Ascending aorta (tissue), 2 donors: ENCODE measurements at regions not wholly inside any gene's neighbourhood (a gene's known extent, or its start where the extent isn't known, plus 50 kb on each side); places are given as distances from the start of the nearest gene placed in this dataset.

Experiments
- DNase-seq, 2 donors: peaks; one replicate each; pipeline ENCODE4 v3.0.0-alpha.2; 2019; ENCODE audit warnings: low spot score in 2 of 2
- H3K27ac ChIP-seq, 2 donors: fragments of 200-600 bp; sonication (generic); one replicate each; pipeline ENCODE4 v1.5.1; 2016 to 2017; ENCODE audit warnings: mild to moderate bottlenecking in 1 of 2
- H3K27me3 ChIP-seq: fragments of 200-600 bp; sonication (generic); one replicate; pipeline ENCODE4 v1.5.1; 2017
- H3K36me3 ChIP-seq, 2 donors: fragments of 200-600 bp; sonication (generic); one replicate each; pipeline ENCODE4 v1.5.1; 2016
- H3K4me1 ChIP-seq, 2 donors: fragments of 200-600 bp; sonication (generic); one replicate each; pipeline ENCODE4 v1.5.1; 2016 to 2017; ENCODE audit warnings: mild to moderate bottlenecking in 1 of 2
- H3K4me3 ChIP-seq, 2 donors: fragments of 200-600 bp; sonication (generic); one replicate each; pipeline ENCODE4 v1.5.1; 2016 to 2017; ENCODE audit warnings: mild to moderate bottlenecking in 1 of 2
- H3K9me3 ChIP-seq, 2 donors: fragments of 200-600 bp; sonication (generic); one replicate each; pipeline ENCODE4 v1.5.1; 2016
- intact Hi-C: fragments of 100-400 bp; cut with DNase I; formaldehyde crosslinking; loops from one replicate; pipeline ENCODE4 v1.15.1; 2023
- TF ChIP-seq, protein P1 (sequence below), 3 experiments: fragments of 200-600 bp in 2 of 3; fragments of 450-650 bp in 1 of 3; sonication (generic) in 2 of 3; IDR thresholded peaks; one replicate each; pipeline ENCODE4 v1.5.1; 2016 to 2019; ENCODE audit warnings: antibody characterized with exemption in 3 of 3, mild to moderate bottlenecking in 1 of 3, moderate library complexity in 1 of 3

DNA sequence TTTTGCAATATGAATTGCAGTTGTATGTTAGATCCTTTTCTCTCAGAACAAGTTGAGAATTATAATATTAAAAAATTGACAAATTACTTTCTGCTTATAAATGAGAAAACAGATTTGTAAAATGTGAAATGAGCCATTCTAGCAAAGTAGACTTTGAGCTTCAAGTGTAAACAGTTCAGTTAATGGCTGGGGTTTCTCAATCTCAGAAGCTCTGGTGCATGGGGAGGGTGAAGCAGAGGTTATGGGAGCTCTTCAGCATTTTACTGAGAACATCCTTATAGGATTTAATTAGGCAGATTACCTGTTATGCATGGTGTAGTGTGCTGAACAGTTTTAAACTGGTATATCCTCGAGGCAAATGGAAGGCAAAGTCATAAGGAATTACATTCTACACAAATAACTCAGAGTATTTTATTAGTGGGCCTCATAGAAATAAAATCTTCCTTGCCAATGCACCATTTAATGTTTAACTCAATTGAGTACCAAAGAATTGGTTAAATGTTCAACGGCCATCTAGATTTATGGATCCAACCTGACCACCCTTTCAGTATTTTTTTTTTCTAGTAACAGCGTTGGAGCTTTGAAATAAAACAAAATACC is 1143.6 kb upstream of the ADGRL2 start:
- TF ChIP-seq, protein P1, sequence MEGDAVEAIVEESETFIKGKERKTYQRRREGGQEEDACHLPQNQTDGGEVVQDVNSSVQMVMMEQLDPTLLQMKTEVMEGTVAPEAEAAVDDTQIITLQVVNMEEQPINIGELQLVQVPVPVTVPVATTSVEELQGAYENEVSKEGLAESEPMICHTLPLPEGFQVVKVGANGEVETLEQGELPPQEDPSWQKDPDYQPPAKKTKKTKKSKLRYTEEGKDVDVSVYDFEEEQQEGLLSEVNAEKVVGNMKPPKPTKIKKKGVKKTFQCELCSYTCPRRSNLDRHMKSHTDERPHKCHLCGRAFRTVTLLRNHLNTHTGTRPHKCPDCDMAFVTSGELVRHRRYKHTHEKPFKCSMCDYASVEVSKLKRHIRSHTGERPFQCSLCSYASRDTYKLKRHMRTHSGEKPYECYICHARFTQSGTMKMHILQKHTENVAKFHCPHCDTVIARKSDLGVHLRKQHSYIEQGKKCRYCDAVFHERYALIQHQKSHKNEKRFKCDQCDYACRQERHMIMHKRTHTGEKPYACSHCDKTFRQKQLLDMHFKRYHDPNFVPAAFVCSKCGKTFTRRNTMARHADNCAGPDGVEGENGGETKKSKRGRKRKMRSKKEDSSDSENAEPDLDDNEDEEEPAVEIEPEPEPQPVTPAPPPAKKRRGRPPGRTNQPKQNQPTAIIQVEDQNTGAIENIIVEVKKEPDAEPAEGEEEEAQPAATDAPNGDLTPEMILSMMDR (IDR thresholded peaks at IDR 0.05): no peak
- no peaks in the 10 kb centered on the region for H3K27me3 ChIP-seq

DNA sequence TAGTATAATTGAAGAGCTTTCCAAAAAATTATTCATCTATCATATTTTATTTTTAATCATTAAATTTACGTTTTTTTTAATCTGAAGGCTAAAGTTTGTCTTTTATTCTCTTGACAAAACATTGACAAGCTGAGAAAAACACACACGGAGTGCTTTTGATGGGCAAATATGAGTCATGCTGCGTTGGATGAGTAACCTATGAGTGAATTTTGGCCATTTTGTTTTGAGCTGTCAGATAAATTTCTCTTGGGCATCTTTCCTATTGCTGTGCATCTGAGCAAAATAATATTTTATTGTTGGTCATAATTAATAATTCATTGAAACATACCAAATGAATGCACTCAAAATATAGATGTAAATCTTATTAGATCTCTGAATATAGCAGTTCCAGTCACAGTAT is 1144.1 kb upstream of the ADGRL2 start:
- no peak overlapping the region for H3K27ac ChIP-seq
- no peaks in the 10 kb centered on the region for H3K4me1 ChIP-seq
- no peak overlapping the region for H3K4me3 ChIP-seq
- intact Hi-C loops: no loop called here
- DNase-seq: no peak
- TF ChIP-seq, protein P1 (IDR thresholded peaks at IDR 0.05): no peak
- no peaks in the 10 kb centered on the region for H3K36me3 ChIP-seq
- no peaks in the 10 kb centered on the region for H3K27me3 ChIP-seq
- H3K9me3 ChIP-seq: no peaks in the 10 kb centered on the region

More for the DNA sequence above, 1143.6 kb upstream of the ADGRL2 start:
- Histone ChIP-seq H3K4me1 (no peaks in the 10 kb centered on the region), H3K27ac (no peak overlapping the region), H3K9me3 (no peaks in the 10 kb centered on the region), H3K36me3 (no peaks in the 10 kb centered on the region), H3K4me3 (no peak overlapping the region)
- no peak for DNase-seq
- intact Hi-C loops: no loop called here

DNA sequence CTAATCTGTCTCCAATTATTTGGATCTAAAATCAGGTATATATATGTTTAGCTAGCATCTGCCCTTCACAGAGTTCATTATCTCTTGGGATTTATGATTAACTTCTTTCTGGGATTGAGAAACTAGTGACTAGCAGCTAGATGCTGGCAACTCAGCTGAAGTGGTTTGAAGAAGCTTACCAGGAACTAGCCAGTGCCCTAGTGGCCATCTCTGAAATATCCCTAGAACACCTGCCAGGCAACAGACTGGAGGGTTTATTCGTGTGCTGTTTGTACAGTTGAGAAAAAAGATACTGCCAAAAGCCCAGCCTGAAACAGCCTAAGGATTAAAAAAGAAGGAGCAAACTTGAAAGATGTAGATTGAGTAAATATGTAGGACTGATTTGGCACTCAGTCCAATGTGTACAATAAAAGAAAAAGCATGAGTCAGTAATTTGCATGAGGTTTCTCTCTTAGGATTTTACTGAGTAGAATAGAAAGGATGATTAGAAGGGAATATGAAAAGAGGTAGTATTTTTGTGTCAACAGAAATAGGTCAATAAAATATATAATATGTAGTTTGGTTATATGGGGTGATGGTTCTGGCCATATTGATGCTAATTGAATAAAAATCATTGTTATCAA is 1144.6 kb upstream of the ADGRL2 start:
- no peak for DNase-seq
- TF ChIP-seq, protein P1 (IDR thresholded peaks at IDR 0.05): no peak
- H3K9me3 ChIP-seq: no peaks in the 10 kb centered on the region
- no peak overlapping the region for H3K27ac ChIP-seq
- no peaks in the 10 kb centered on the region for H3K36me3 ChIP-seq
- H3K27me3 ChIP-seq: no peaks in the 10 kb centered on the region
- H3K4me1 ChIP-seq: no peaks in the 10 kb centered on the region
- intact Hi-C loops: no loop called here
- H3K4me3 ChIP-seq: no peak overlapping the region

DNA sequence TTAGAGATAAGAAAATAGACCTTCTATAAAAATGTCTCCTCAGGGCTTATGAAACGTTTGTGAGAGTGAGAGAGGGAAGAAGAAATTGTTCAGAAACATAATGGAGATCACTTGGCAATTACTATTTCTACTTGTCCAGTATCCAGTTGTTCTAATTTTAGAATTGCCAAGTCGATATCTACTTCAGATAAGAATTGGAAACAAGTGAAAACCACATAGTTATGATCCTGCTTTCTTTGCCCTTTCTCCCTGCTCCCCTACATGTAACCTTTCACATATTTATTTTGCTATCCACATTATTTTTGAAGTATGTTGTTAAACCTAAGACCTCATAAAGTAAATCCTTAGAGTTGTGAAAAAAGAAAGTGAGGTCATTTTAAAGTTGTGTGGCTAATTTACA is 1154.7 kb upstream of the ADGRL2 start:
- H3K4me3 ChIP-seq: no peak overlapping the region
- no peak overlapping the region for H3K27ac ChIP-seq
- H3K27me3 ChIP-seq: no peaks in the 10 kb centered on the region
- intact Hi-C loops: no loop called here
- H3K4me1 ChIP-seq: no peaks in the 10 kb centered on the region
- TF ChIP-seq, protein P1 (IDR thresholded peaks at IDR 0.05): no peak
- DNase-seq: no peak
- H3K36me3 ChIP-seq: no peaks in the 10 kb centered on the region
- H3K9me3 ChIP-seq: no peaks in the 10 kb centered on the region

DNA sequence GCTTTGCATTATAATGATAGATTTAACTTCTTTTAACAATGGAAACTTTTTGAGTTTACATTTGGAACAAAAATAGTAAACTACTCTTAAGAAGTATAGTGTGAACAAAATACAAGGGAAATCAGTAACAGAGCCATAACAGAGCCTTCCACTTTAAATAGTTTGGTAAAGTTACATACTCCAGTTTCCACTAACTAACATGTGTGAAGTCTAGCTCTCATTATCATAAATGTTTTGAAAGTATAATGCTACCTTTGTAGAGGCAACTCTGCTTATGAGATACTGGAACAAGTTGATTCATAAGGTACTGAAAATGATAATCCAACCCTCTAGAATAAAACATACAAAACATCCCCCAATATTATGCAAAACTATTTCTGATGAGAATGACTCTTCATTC is 1155.1 kb upstream of the ADGRL2 start:
- Histone ChIP-seq H3K27me3 (no peaks in the 10 kb centered on the region), H3K9me3 (no peaks in the 10 kb centered on the region), H3K4me1 (no peaks in the 10 kb centered on the region), H3K27ac (no peak overlapping the region), H3K36me3 (no peaks in the 10 kb centered on the region), H3K4me3 (no peak overlapping the region)
- TF ChIP-seq, protein P1 (IDR thresholded peaks at IDR 0.05): no peak
- intact Hi-C loops: no loop called here
- DNase-seq: no peak
